ENCODE measurements at regions not wholly inside any gene's neighbourhood (a gene's known extent, or its start where the extent isn't known, plus 50 kb on each side); places are given as distances from the start of the nearest gene placed in this dataset.

DNA sequence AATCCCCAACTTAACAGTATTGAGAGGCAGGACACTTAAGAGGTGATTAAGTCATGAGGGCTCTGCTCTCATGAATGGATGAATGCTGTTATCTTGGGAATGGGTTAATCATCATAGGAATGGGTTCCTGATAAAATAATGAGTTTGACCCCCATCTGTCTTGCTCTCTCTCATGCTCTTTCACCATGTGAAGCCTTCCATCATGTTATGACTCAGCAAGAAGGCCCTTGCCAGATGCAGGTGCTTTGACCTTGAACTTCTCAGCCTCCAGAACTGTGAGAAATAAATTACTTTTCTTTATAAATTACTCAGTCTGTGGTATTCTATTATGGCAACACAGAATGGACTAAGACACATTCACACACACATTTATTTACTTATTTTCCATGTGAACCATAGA is 89.0 kb upstream of the PPM1H start:
- no peaks in the 10 kb centered on the region for H3K36me3 Mint-ChIP-seq (ENCODE audit: low read depth)
- peaks cover 8% of the 10 kb centered on the region for H3K27me3 Mint-ChIP-seq
- intact Hi-C loops (cut with micrococcal nuclease), result no loop called here
- no peak overlapping the region for H3K4me3 Mint-ChIP-seq
- TF ChIP-seq, protein P1, sequence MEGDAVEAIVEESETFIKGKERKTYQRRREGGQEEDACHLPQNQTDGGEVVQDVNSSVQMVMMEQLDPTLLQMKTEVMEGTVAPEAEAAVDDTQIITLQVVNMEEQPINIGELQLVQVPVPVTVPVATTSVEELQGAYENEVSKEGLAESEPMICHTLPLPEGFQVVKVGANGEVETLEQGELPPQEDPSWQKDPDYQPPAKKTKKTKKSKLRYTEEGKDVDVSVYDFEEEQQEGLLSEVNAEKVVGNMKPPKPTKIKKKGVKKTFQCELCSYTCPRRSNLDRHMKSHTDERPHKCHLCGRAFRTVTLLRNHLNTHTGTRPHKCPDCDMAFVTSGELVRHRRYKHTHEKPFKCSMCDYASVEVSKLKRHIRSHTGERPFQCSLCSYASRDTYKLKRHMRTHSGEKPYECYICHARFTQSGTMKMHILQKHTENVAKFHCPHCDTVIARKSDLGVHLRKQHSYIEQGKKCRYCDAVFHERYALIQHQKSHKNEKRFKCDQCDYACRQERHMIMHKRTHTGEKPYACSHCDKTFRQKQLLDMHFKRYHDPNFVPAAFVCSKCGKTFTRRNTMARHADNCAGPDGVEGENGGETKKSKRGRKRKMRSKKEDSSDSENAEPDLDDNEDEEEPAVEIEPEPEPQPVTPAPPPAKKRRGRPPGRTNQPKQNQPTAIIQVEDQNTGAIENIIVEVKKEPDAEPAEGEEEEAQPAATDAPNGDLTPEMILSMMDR (IDR thresholded peaks at IDR 0.05), result no peak
- CTCF ChIA-PET, result interaction anchor here (2.0 kb wide), 1 partner anchor 45 kb away, joined by 6 read pairs; no protein-coding TSS in a partner anchor
- no peaks in the 10 kb centered on the region for H3K9me3 Mint-ChIP-seq
- no peak for DNase-seq
- ATAC-seq, result no peak
- no peak overlapping the region for H3K27ac Mint-ChIP-seq
- H3K4me1 Mint-ChIP-seq (ENCODE audit: low read depth), result no peaks in the 10 kb centered on the region
- POLR2A ChIA-PET, result interaction anchor here (1.0 to 1.7 kb wide), 2 partner anchors 15 to 48 kb away, joined by 3 to 4 read pairs; no protein-coding TSS in a partner anchor

GRCh38 chr12:63021116-63021515 is 86.2 kb upstream of the PPM1H start:
- POLR2A ChIA-PET, result no interaction called here
- ATAC-seq (no peak), DNase-seq (no peak)
- TF ChIP-seq, protein P1 (IDR thresholded peaks at IDR 0.05), result no peak
- H3K36me3 Mint-ChIP-seq (ENCODE audit: low read depth), result no peaks in the 10 kb centered on the region
- intact Hi-C loops (cut with micrococcal nuclease), result no loop called here
- no peaks in the 10 kb centered on the region for H3K9me3 Mint-ChIP-seq
- no peak overlapping the region for H3K27ac Mint-ChIP-seq
- CTCF ChIA-PET, result interaction anchor here (0.6 kb wide), 1 partner anchor 1389 kb away, joined by 3 read pairs; no protein-coding TSS in a partner anchor
- H3K4me1 Mint-ChIP-seq (ENCODE audit: low read depth), result no peaks in the 10 kb centered on the region
- H3K4me3 Mint-ChIP-seq, result no peak overlapping the region
- peaks cover 2% of the 10 kb centered on the region for H3K27me3 Mint-ChIP-seq

GRCh38 chr12:63020269-63020668 is 85.3 kb upstream of the PPM1H start:
- Mint-ChIP-seq H3K27me3 (peaks cover 2% of the 10 kb centered on the region), H3K4me3 (no peak overlapping the region), H3K36me3 (ENCODE audit: low read depth) (no peaks in the 10 kb centered on the region), H3K9me3 (no peaks in the 10 kb centered on the region), H3K27ac (no peak overlapping the region), H3K4me1 (ENCODE audit: low read depth) (no peaks in the 10 kb centered on the region)
- CTCF ChIA-PET, result no interaction called here
- POLR2A ChIA-PET, result no interaction called here
- intact Hi-C loops (cut with micrococcal nuclease), result no loop called here
- ATAC-seq (no peak), DNase-seq (no peak)
- TF ChIP-seq, protein P1 (IDR thresholded peaks at IDR 0.05), result no peak

DNA sequence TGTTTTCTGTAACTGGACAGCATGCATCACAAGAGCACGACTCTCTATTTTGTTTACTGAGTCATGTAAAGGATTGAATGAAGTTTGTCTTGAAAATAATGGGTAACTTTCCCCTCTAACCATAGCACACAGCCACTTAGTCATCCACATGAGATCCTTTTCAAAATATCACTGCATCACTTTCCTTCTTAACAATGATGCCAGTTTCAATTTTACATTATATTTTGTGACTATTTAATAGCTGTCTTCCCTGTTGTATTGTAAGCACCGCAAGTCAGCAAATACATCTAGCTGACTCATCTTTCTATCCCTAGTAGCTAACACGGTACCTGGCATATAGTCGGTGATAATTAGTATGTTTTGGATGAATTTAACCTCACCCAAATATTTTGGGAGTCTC is 83.3 kb upstream of the PPM1H start:
- intact Hi-C loops (cut with micrococcal nuclease), result no loop called here
- Mint-ChIP-seq H3K27me3 (peaks cover 2% of the 10 kb centered on the region), H3K4me1 (ENCODE audit: low read depth) (no peaks in the 10 kb centered on the region), H3K27ac (no peak overlapping the region), H3K9me3 (no peaks in the 10 kb centered on the region), H3K4me3 (no peak overlapping the region), H3K36me3 (ENCODE audit: low read depth) (no peaks in the 10 kb centered on the region)
- TF ChIP-seq, protein P1 (IDR thresholded peaks at IDR 0.05), result no peak
- no peak for ATAC-seq
- ChIA-PET POLR2A (no interaction called here), CTCF (no interaction called here)
- no peak for DNase-seq

- Mint-ChIP-seq H3K27me3 (no peaks in the 10 kb centered on the region), H3K9me3 (no peaks in the 10 kb centered on the region), H3K27ac (no peak overlapping the region), H3K4me1 (ENCODE audit: low read depth) (no peaks in the 10 kb centered on the region), H3K36me3 (ENCODE audit: low read depth) (no peaks in the 10 kb centered on the region), H3K4me3 (no peak overlapping the region)
- POLR2A ChIA-PET, result no interaction called here
- CTCF ChIA-PET, result no interaction called here
- TF ChIP-seq, protein P1 (IDR thresholded peaks at IDR 0.05), result no peak
- DNase-seq (no peak), ATAC-seq (no peak)
- intact Hi-C loops (cut with micrococcal nuclease), result no loop called here
These were observed 78.4 kb upstream of the PPM1H start for GRCh38 chr12:63013302-63013701.
